ENCODE measurements at regions not wholly inside any gene's neighbourhood (a gene's known extent, or its start where the extent isn't known, plus 50 kb on each side); places are given as distances from the start of the nearest gene placed in this dataset.

DNA sequence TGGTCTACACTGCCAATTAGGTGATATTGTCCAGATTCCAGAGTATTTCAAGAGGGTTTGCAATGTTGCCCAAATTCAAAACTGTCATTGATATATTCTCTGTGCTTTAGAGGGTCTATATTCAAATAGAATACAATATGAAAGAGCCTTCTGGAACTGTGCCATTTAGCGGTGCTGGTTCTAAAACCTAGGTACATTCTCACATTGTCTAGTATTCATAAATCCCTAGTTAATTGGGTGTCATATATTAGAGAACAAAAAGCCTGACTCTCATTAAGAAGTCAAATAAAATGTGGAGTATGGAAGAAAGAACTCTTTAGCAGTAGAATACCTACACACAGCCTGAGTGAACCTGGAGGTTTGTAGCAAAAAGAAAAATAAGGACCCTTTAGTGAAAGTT is 447.9 kb downstream of the CNTN6 start:
- no peak for TF ChIP-seq DPF2 (IDR thresholded peaks at IDR 0.05)
- no peak for TF ChIP-seq HDAC2 (IDR thresholded peaks at IDR 0.05)
- no peak for TF ChIP-seq ZFP30 (CRISPR knock-in tag; IDR thresholded peaks at IDR 0.05; ENCODE audit: borderline replicate concordance)
- TF ChIP-seq GTF2E2 (tag; IDR thresholded peaks at IDR 0.05) = no peak
- no peak for TF ChIP-seq ESRRA (IDR thresholded peaks at IDR 0.05; ENCODE audit: borderline replicate concordance, low read depth)
- TF ChIP-seq ARID1B (IDR thresholded peaks at IDR 0.05) = no peak
- TF ChIP-seq, protein P1, sequence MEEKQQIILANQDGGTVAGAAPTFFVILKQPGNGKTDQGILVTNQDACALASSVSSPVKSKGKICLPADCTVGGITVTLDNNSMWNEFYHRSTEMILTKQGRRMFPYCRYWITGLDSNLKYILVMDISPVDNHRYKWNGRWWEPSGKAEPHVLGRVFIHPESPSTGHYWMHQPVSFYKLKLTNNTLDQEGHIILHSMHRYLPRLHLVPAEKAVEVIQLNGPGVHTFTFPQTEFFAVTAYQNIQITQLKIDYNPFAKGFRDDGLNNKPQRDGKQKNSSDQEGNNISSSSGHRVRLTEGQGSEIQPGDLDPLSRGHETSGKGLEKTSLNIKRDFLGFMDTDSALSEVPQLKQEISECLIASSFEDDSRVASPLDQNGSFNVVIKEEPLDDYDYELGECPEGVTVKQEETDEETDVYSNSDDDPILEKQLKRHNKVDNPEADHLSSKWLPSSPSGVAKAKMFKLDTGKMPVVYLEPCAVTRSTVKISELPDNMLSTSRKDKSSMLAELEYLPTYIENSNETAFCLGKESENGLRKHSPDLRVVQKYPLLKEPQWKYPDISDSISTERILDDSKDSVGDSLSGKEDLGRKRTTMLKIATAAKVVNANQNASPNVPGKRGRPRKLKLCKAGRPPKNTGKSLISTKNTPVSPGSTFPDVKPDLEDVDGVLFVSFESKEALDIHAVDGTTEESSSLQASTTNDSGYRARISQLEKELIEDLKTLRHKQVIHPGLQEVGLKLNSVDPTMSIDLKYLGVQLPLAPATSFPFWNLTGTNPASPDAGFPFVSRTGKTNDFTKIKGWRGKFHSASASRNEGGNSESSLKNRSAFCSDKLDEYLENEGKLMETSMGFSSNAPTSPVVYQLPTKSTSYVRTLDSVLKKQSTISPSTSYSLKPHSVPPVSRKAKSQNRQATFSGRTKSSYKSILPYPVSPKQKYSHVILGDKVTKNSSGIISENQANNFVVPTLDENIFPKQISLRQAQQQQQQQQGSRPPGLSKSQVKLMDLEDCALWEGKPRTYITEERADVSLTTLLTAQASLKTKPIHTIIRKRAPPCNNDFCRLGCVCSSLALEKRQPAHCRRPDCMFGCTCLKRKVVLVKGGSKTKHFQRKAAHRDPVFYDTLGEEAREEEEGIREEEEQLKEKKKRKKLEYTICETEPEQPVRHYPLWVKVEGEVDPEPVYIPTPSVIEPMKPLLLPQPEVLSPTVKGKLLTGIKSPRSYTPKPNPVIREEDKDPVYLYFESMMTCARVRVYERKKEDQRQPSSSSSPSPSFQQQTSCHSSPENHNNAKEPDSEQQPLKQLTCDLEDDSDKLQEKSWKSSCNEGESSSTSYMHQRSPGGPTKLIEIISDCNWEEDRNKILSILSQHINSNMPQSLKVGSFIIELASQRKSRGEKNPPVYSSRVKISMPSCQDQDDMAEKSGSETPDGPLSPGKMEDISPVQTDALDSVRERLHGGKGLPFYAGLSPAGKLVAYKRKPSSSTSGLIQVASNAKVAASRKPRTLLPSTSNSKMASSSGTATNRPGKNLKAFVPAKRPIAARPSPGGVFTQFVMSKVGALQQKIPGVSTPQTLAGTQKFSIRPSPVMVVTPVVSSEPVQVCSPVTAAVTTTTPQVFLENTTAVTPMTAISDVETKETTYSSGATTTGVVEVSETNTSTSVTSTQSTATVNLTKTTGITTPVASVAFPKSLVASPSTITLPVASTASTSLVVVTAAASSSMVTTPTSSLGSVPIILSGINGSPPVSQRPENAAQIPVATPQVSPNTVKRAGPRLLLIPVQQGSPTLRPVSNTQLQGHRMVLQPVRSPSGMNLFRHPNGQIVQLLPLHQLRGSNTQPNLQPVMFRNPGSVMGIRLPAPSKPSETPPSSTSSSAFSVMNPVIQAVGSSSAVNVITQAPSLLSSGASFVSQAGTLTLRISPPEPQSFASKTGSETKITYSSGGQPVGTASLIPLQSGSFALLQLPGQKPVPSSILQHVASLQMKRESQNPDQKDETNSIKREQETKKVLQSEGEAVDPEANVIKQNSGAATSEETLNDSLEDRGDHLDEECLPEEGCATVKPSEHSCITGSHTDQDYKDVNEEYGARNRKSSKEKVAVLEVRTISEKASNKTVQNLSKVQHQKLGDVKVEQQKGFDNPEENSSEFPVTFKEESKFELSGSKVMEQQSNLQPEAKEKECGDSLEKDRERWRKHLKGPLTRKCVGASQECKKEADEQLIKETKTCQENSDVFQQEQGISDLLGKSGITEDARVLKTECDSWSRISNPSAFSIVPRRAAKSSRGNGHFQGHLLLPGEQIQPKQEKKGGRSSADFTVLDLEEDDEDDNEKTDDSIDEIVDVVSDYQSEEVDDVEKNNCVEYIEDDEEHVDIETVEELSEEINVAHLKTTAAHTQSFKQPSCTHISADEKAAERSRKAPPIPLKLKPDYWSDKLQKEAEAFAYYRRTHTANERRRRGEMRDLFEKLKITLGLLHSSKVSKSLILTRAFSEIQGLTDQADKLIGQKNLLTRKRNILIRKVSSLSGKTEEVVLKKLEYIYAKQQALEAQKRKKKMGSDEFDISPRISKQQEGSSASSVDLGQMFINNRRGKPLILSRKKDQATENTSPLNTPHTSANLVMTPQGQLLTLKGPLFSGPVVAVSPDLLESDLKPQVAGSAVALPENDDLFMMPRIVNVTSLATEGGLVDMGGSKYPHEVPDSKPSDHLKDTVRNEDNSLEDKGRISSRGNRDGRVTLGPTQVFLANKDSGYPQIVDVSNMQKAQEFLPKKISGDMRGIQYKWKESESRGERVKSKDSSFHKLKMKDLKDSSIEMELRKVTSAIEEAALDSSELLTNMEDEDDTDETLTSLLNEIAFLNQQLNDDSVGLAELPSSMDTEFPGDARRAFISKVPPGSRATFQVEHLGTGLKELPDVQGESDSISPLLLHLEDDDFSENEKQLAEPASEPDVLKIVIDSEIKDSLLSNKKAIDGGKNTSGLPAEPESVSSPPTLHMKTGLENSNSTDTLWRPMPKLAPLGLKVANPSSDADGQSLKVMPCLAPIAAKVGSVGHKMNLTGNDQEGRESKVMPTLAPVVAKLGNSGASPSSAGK (IDR thresholded peaks at IDR 0.05) = no peak
- TF ChIP-seq ZNF263 (CRISPR knock-in tag; IDR thresholded peaks at IDR 0.05; ENCODE audit: borderline replicate concordance) = no peak
- no peak for TF ChIP-seq TRIM24 (IDR thresholded peaks at IDR 0.05)

More for the DNA sequence above, 447.9 kb downstream of the CNTN6 start:
- Histone ChIP-seq H2AFZ (ENCODE audit: low read depth, low read length) (no peak overlapping the region), H3K4me1 (replicated peaks in 1 of 2; ENCODE audit: control insufficient read depth in 2 of 2, insufficient read depth in 2 of 2, low read length in 2 of 2) (no peaks in the 10 kb centered on the region), H4K20me1 (replicated peaks; ENCODE audit: control insufficient read depth, insufficient read depth, low read length) (no peaks in the 10 kb centered on the region), H3K9me1 (ENCODE audit: control insufficient read depth, insufficient read depth, low read length) (no peaks in the 10 kb centered on the region), H3K9me3 (replicated peaks; ENCODE audit: control insufficient read depth, insufficient read depth, low read depth, low read length) (no peaks in the 10 kb centered on the region; the same call in 1 of the 2 replicates), H3K9ac (ENCODE audit: insufficient read depth in 1 of 2, low read depth in 2 of 2, low read length in 2 of 2) (no peak overlapping the region), H3K27me3 (ENCODE audit: control insufficient read depth in 2 of 2, insufficient read depth in 2 of 2, low read length in 2 of 2) (no peaks in the 10 kb centered on the region), H3K79me2 (ENCODE audit: control insufficient read depth, insufficient read depth, low read length) (no peaks in the 10 kb centered on the region), H3K27ac (ENCODE audit: extremely low read depth, low read depth, low read length) (no peak overlapping the region), H3K36me3 (ENCODE audit: control insufficient read depth, insufficient read depth, low read length) (no peaks in the 10 kb centered on the region), H3K4me2 (ENCODE audit: insufficient read depth, low read length) (no peak overlapping the region), H3K4me3 (no peak overlapping the region)
- no peak for DNase-seq (ENCODE audit: extremely low read depth in 1 of 4, low spot score in 3 of 4)
- intact Hi-C loops (cut with micrococcal nuclease) = no loop called here
- ChIA-PET CTCF (ENCODE audit: low intra/inter-chr PET ratio) (no interaction called here), POLR2A (no interaction called here)
- WGBS (ENCODE audit: insufficient coverage, low coverage, missing lambda C conversion rate) = 7% methylated on average over 1 of the region's 1 CpG
- ATAC-seq = no peak
- no TSS peak for BruUV-seq (replicated peaks)
- no peak for FAIRE-seq
- in situ Hi-C loops (cut with MboI) = no loop called here
